ENCODE measurements at regions not wholly inside any gene's neighbourhood (a gene's known extent, or its start where the extent isn't known, plus 50 kb on each side); places are given as distances from the start of the nearest gene placed in this dataset.

- TF ChIP-seq CTCF (conservative IDR thresholded peaks at IDR 0.05 in 1 of 2, IDR thresholded peaks at IDR 0.05 in 1 of 2; ENCODE audit: low read depth in 1 of 2, low read length in 2 of 2), result no peak
- TF ChIP-seq EZH2 (IDR thresholded peaks at IDR 0.05; ENCODE audit: low read length, missing control alignments), result no peak
Observed at GRCh38 chr14:51596488-51597117, 55.1 kb upstream of the FRMD6 start.

Measured in fibroblast of lung (primary cell).